Testis (tissue), 2 donors: ENCODE measurements at regions not wholly inside any gene's neighbourhood (a gene's known extent, or its start where the extent isn't known, plus 50 kb on each side); places are given as distances from the start of the nearest gene placed in this dataset.

Source experiments
- POLR2A ChIP-seq: fragments of 450-650 bp; IDR thresholded peaks from one replicate; pipeline ENCODE4 v1.6.1; 2017; ENCODE audit warnings: antibody characterized with exemption, mild to moderate bottlenecking, moderate library complexity
- TF ChIP-seq, protein P1 (sequence below), 3 experiments: fragments of 450-650 bp in 2 of 3; fragments of 200-600 bp in 1 of 3; sonication (generic) in 1 of 3; IDR thresholded peaks; one replicate each; pipeline ENCODE4 v1.5.1; 2016 to 2019; ENCODE audit warnings: antibody characterized with exemption in 3 of 3, mild to moderate bottlenecking in 2 of 3, moderate library complexity in 1 of 3

DNA sequence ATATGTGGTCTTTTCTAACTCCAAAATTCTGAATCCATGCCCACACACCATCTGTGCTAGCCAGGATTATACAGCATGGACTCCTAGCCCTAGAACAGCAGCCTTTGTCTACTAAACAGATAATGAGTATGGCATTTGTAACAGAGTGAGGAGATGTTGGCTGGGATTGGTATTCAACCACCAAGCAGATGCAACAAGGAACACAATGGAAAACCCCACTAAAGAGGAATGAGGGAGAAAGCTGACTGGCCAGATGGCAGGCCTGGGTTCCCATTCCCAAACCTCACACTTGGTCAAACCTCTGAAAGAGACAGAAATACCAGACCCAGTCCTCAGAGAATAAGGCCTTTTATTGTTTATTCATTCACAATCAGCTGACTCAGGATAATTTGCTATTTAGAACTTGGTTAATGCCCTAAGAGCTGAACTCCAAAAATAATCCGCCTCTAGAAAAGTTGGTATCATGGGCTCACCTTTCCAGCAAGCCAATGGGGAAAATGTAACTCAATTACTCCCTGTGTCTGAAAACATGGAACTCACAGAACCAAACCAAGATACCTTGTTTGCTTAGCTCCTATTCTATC, 145.6 kb downstream of the LRRC3B start:
- no peak for TF ChIP-seq POLR2A
- TF ChIP-seq, protein P1, sequence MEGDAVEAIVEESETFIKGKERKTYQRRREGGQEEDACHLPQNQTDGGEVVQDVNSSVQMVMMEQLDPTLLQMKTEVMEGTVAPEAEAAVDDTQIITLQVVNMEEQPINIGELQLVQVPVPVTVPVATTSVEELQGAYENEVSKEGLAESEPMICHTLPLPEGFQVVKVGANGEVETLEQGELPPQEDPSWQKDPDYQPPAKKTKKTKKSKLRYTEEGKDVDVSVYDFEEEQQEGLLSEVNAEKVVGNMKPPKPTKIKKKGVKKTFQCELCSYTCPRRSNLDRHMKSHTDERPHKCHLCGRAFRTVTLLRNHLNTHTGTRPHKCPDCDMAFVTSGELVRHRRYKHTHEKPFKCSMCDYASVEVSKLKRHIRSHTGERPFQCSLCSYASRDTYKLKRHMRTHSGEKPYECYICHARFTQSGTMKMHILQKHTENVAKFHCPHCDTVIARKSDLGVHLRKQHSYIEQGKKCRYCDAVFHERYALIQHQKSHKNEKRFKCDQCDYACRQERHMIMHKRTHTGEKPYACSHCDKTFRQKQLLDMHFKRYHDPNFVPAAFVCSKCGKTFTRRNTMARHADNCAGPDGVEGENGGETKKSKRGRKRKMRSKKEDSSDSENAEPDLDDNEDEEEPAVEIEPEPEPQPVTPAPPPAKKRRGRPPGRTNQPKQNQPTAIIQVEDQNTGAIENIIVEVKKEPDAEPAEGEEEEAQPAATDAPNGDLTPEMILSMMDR (IDR thresholded peaks at IDR 0.05) = no peak
